HCT116 (cell line): ENCODE measurements at regions not wholly inside any gene's neighbourhood (a gene's known extent, or its start where the extent isn't known, plus 50 kb on each side); places are given as distances from the start of the nearest gene placed in this dataset.

Source experiments
- ATAC-seq: fragments of 200-7000 bp; cut with Tn5 transposase; 2 replicates; pipeline ENCODE4 v1.9.1; 2020; ENCODE audit warnings: mild to moderate bottlenecking, moderate library complexity
- BruUV-seq: library from RNA; stranded (reverse); fragments of 400-500 nt; replicated peaks from 2 replicates; lab custom pipeline; 2021; lab: Mats Ljungman, UMichigan
- CTCF ChIA-PET: fragments of 300-600 bp; sonication (Branson Sonifier 250); formaldehyde crosslinking; loops from one replicate; lab custom pipeline; 2021; ENCODE audit warnings: antibody characterized with exemption; lab: Charles Lee
- POLR2A ChIA-PET: fragments of 300-600, 350-600 bp; sonication (Branson Sonifier 250); formaldehyde crosslinking; loops from one replicate; lab custom pipeline; 2021; ENCODE audit warnings: antibody characterized with exemption; lab: Charles Lee
- RAD21 ChIA-PET, 2 experiments: fragments of 300-600 bp; sonication (Branson Sonifier 250); formaldehyde crosslinking; loops; one replicate each; lab custom pipeline; 2023; ENCODE audit warnings: low total read pairs in 2 of 2; ENCODE audit not compliant: uncharacterized antibody in 2 of 2, unreplicated experiment in 2 of 2, low non-redundant PET in 1 of 2; lab: Charles Lee
- DNase-seq: peaks from one replicate; pipeline ENCODE4 v3.0.0-alpha.2; 2010; ENCODE audit warnings: low read depth, low spot score
- H2AFZ ChIP-seq: fragments of 200-600 bp; shearing (Covaris generic), sonication (generic); 2 replicates; pipeline ENCODE4 v1.6.1; 2017; ENCODE audit warnings: low read depth, mixed run types, mixed read lengths, antibody characterized with exemption, low read length; ENCODE audit not compliant: poor library complexity, severe bottlenecking
- H3K27ac ChIP-seq: 2 replicates; pipeline ENCODE4 v1.5.1; 2012; ENCODE audit warnings: low read depth, low read length
- H3K27me3 ChIP-seq: fragments of 200-600 bp; sonication (generic); 2 replicates; pipeline ENCODE4 v1.6.1; 2016; ENCODE audit warnings: mixed run types, low read length, mixed read lengths; ENCODE audit not compliant: insufficient read depth
- H3K36me3 ChIP-seq, 2 experiments: fragments of 200-500 bp in 1 of 2; fragments of 200-600 bp in 1 of 2; sonication (Bioruptor generic) in 1 of 2; sonication (generic) in 1 of 2; 2 replicates each; pipeline versions ENCODE4 v1.5.1 to v1.6.1; 2014 to 2016; ENCODE audit warnings: low read length in 2 of 2, inconsistent platforms in 1 of 2, mixed read lengths in 1 of 2, mixed run types in 1 of 2; ENCODE audit not compliant: insufficient read depth in 2 of 2, control insufficient read depth in 1 of 2
- H3K4me1 ChIP-seq, 2 experiments: fragments of 200-600 bp in 1 of 2; sonication (generic) in 1 of 2; 2 replicates each; pipeline versions ENCODE4 v1.5.1 to v1.6.1; 2012 to 2017; ENCODE audit warnings: low read length in 2 of 2, inconsistent platforms in 1 of 2, mild to moderate bottlenecking in 1 of 2, mixed read lengths in 1 of 2, mixed run types in 1 of 2, moderate library complexity in 1 of 2; ENCODE audit not compliant: insufficient read depth in 2 of 2, control insufficient read depth in 1 of 2
- H3K4me2 ChIP-seq: fragments of 200-600 bp; sonication (generic); 2 replicates; pipeline ENCODE4 v1.6.1; 2017; ENCODE audit warnings: mixed run types, low read length, mixed read lengths
- H3K4me3 ChIP-seq, 2 experiments: fragments of 200-600 bp in 1 of 2; sonication (generic) in 1 of 2; replicated peaks in 1 of 2; 2 replicates each; pipeline ENCODE4 v1.5.1; 2011 to 2016; ENCODE audit warnings: low read length in 2 of 2, control low read depth in 1 of 2, low read depth in 1 of 2, mild to moderate bottlenecking in 1 of 2, mixed read lengths in 1 of 2, mixed run types in 1 of 2
- H3K79me2 ChIP-seq: fragments of 200-600 bp; sonication (generic); 2 replicates; pipeline ENCODE4 v1.6.1; 2017; ENCODE audit warnings: mild to moderate bottlenecking, mixed run types, low read length, moderate library complexity, mixed read lengths; ENCODE audit not compliant: insufficient read depth
- H3K9ac ChIP-seq: fragments of 200-600 bp; sonication (generic); 2 replicates; pipeline ENCODE4 v1.6.1; 2016; ENCODE audit warnings: low read length, mixed read lengths
- H3K9me2 ChIP-seq: fragments of 200-600 bp; sonication (generic), shearing (Covaris generic); 2 replicates; pipeline ENCODE4 v1.6.1; 2017; ENCODE audit warnings: mixed run types, mild to moderate bottlenecking, moderate library complexity; ENCODE audit not compliant: insufficient read depth
- H3K9me3 ChIP-seq, 2 experiments: fragments of 200-500 bp in 1 of 2; fragments of 200-600 bp in 1 of 2; sonication (Bioruptor generic) in 1 of 2; sonication (generic) in 1 of 2; 2 replicates each; pipeline ENCODE4 v1.6.1; 2014 to 2017; ENCODE audit warnings: low read length in 2 of 2, mixed read lengths in 2 of 2, inconsistent platforms in 1 of 2, low read depth in 1 of 2, mild to moderate bottlenecking in 1 of 2, mixed run types in 1 of 2, moderate library complexity in 1 of 2; ENCODE audit not compliant: control insufficient read depth in 1 of 2, insufficient read depth in 1 of 2
- H4K20me1 ChIP-seq: fragments of 200-600 bp; sonication (generic), shearing (Covaris generic); 2 replicates; pipeline ENCODE4 v1.6.1; 2017; ENCODE audit warnings: mixed run types, mild to moderate bottlenecking, moderate library complexity; ENCODE audit not compliant: insufficient read depth
- CTCF ChIP-seq, 3 experiments: fragments of 200-600 bp in 1 of 3; sonication (generic) in 1 of 3; IDR thresholded peaks in 2 of 3; conservative IDR thresholded peaks in 1 of 3; 2 replicates each; pipeline ENCODE4 v1.5.1; 2012 to 2017; ENCODE audit warnings: low read depth in 2 of 3, low read length in 2 of 3, antibody characterized with exemption in 1 of 3, borderline replicate concordance in 1 of 3, control low read depth in 1 of 3, mild to moderate bottlenecking in 1 of 3, mixed read lengths in 1 of 3, mixed run types in 1 of 3, moderate library complexity in 1 of 3; ENCODE audit not compliant: insufficient read depth in 1 of 3
- EGR1 ChIP-seq: IDR thresholded peaks from 2 replicates; pipeline ENCODE4 v1.6.1; 2012; ENCODE audit warnings: low read depth
- ELF1 ChIP-seq: IDR thresholded peaks from 2 replicates; pipeline ENCODE4 v1.6.1; 2012; ENCODE audit warnings: low read depth, borderline replicate concordance
- MAX ChIP-seq: IDR thresholded peaks from 2 replicates; pipeline ENCODE4 v1.6.1; 2012
- POLR2A ChIP-seq: IDR thresholded peaks from 2 replicates; pipeline ENCODE4 v1.7.0; 2011; ENCODE audit warnings: borderline replicate concordance; ENCODE audit not compliant: insufficient read depth, insufficient read length; ENCODE audit errors: extremely low read depth
- RAD21 ChIP-seq: IDR thresholded peaks from 2 replicates; pipeline ENCODE4 v1.6.1; 2012; ENCODE audit warnings: low read depth, mild to moderate bottlenecking
- SIN3A ChIP-seq: IDR thresholded peaks from 2 replicates; pipeline ENCODE4 v1.6.1; 2012; ENCODE audit warnings: low read depth
- SP1 ChIP-seq: IDR thresholded peaks from 2 replicates; pipeline ENCODE4 v1.6.1; 2012; ENCODE audit warnings: low read depth
- SRF ChIP-seq: IDR thresholded peaks from 2 replicates; pipeline ENCODE4 v1.6.1; 2012; ENCODE audit warnings: low read depth
- TCF7L2 ChIP-seq: IDR thresholded peaks from 2 replicates; pipeline ENCODE4 v1.7.0; 2011; ENCODE audit warnings: borderline replicate concordance, inconsistent platforms; ENCODE audit not compliant: insufficient read depth, insufficient read length; ENCODE audit errors: extremely low read depth
- YY1 ChIP-seq: IDR thresholded peaks from 2 replicates; pipeline ENCODE4 v1.6.1; 2011; ENCODE audit warnings: low read length, low read depth, moderate library complexity, mild to moderate bottlenecking; ENCODE audit not compliant: insufficient replicate concordance; ENCODE audit errors: extremely low read depth
- ZBTB33 ChIP-seq: IDR thresholded peaks from 2 replicates; pipeline ENCODE4 v1.6.1; 2011; ENCODE audit warnings: mild to moderate bottlenecking, low read length, moderate library complexity; ENCODE audit not compliant: insufficient replicate concordance; ENCODE audit errors: extremely low read depth
- ZFX ChIP-seq: fragments of 450-650 bp; IDR thresholded peaks from 2 replicates; pipeline ENCODE4 v1.6.1; 2017
- ZNF274 ChIP-seq: fragments of 200-500 bp; sonication (Bioruptor generic); IDR thresholded peaks from 2 replicates; pipeline ENCODE4 v1.6.1; 2014; ENCODE audit warnings: mild to moderate bottlenecking, low read depth, low read length, inconsistent platforms
- intact Hi-C: fragments of 100-400 bp; cut with micrococcal nuclease; formaldehyde crosslinking; loops from 2 replicates; pipeline ENCODE4 v1.10.0; 2022
- TF ChIP-seq, protein P1 (sequence below): IDR thresholded peaks from 2 replicates; pipeline ENCODE4 v1.6.1; 2012; ENCODE audit warnings: low read depth

DNA sequence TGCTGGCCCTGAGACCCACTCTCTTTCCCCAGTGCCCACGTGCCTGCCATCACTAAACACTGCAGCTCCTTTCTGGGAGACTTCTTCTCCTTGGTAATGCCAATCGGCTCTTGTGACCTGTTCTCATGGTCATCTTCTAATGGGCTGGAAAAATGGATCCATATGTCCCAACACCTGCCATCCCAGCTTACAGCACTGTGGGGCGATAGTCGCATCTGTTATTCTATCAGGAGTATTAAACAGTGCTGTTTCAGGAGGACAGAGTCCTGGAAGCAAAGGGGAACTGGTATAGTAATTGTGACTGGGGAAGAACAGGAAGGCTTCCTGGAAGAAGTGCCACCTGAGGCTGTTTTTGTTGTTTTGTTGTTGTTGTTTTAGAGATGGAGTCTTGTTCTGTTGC, 411.2 kb downstream of the GLRX3 start:
- Histone ChIP-seq H3K36me3 (no peaks in the 10 kb centered on the region), H3K9me3 (no peaks in the 10 kb centered on the region), H3K27me3 (no peaks in the 10 kb centered on the region), H3K4me3 (no peak overlapping the region), H3K9ac (no peak overlapping the region), H3K9me2 (no peaks in the 10 kb centered on the region), H3K4me1 (no peaks in the 10 kb centered on the region), H3K27ac (no peak overlapping the region), H3K4me2 (no peak overlapping the region), H3K79me2 (no peaks in the 10 kb centered on the region), H2AFZ (no peak overlapping the region), H4K20me1 (no peaks in the 10 kb centered on the region)
- RAD21 ChIA-PET, result no interaction called here
- DNase-seq, result no peak
- CTCF ChIA-PET, result no interaction called here
- ATAC-seq, result no peak; the same call in 1 of the 2 replicates
- intact Hi-C loops, result no loop called here
- no peak for TF ChIP-seq MAX
- TF ChIP-seq TCF7L2, result no peak
- no peak for TF ChIP-seq ZFX
- no peak for TF ChIP-seq EGR1
- peak; percentile 21; the same call in 1 of the 2 replicates for TF ChIP-seq RAD21
- peak in 2 of 3 experiments; percentile 2 to 26; a peak in 2 of 6 replicates for TF ChIP-seq CTCF (IDR thresholded peaks at IDR 0.05 in 2 of 3, conservative IDR thresholded peaks at IDR 0.05 in 1 of 3; ENCODE audit: borderline replicate concordance in 1 of 3, insufficient read depth in 1 of 3, low read depth in 2 of 3, low read length in 2 of 3)
- no peak for TF ChIP-seq SP1
- TF ChIP-seq ZNF274, result no peak
- no peak for TF ChIP-seq ZBTB33
- TF ChIP-seq POLR2A, result no peak
- TF ChIP-seq, protein P1, sequence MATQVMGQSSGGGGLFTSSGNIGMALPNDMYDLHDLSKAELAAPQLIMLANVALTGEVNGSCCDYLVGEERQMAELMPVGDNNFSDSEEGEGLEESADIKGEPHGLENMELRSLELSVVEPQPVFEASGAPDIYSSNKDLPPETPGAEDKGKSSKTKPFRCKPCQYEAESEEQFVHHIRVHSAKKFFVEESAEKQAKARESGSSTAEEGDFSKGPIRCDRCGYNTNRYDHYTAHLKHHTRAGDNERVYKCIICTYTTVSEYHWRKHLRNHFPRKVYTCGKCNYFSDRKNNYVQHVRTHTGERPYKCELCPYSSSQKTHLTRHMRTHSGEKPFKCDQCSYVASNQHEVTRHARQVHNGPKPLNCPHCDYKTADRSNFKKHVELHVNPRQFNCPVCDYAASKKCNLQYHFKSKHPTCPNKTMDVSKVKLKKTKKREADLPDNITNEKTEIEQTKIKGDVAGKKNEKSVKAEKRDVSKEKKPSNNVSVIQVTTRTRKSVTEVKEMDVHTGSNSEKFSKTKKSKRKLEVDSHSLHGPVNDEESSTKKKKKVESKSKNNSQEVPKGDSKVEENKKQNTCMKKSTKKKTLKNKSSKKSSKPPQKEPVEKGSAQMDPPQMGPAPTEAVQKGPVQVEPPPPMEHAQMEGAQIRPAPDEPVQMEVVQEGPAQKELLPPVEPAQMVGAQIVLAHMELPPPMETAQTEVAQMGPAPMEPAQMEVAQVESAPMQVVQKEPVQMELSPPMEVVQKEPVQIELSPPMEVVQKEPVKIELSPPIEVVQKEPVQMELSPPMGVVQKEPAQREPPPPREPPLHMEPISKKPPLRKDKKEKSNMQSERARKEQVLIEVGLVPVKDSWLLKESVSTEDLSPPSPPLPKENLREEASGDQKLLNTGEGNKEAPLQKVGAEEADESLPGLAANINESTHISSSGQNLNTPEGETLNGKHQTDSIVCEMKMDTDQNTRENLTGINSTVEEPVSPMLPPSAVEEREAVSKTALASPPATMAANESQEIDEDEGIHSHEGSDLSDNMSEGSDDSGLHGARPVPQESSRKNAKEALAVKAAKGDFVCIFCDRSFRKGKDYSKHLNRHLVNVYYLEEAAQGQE, result no peak
- TF ChIP-seq SIN3A, result no peak
- TF ChIP-seq YY1, result no peak
- no peak for TF ChIP-seq SRF
- TF ChIP-seq ELF1, result no peak
- no TSS peak for BruUV-seq
- POLR2A ChIA-PET, result no interaction called here
